HG02870 (cell line): ENCODE measurements at regions not wholly inside any gene's neighbourhood (a gene's known extent, or its start where the extent isn't known, plus 50 kb on each side); places are given as distances from the start of the nearest gene placed in this dataset.

Experiments
- ATAC-seq: cut with Tn5 transposase; IDR thresholded peaks from one replicate; pipeline ENCODE4 v1.9.1; 2021; ENCODE audit warnings: mild to moderate bottlenecking, moderate library complexity; ENCODE audit not compliant: unreplicated experiment

GRCh38 chr2:66875941-66876462 lies 441.1 kb downstream of the MEIS1 start:
- ATAC-seq = no peak

GRCh38 chr2:66885775-66886383 lies 451.0 kb downstream of the MEIS1 start:
- no peak for ATAC-seq

DNA sequence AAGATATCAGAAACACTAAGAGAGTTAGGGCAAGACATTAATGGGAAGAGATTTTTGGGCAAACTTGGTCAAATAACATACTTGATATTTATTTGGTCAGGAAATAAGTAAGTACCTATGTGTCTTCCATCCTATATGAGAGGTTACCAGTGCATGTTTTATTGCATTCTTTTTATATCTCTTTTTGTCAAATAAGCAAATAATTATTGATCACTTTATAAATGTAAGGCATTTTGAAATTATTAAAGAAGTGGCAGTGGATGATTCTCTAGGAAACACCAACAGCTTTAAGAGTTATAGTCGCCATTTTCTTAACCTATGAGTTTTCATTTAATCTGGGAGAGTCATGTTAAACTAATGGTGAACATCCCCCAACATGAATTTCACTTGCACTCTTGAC lies 453.3 kb downstream of the MEIS1 start:
- ATAC-seq = no peak

GRCh38 chr2:66888791-66889631 lies 454.1 kb downstream of the MEIS1 start:
- no peak for ATAC-seq

GRCh38 chr2:66889632-66889882 lies 454.6 kb downstream of the MEIS1 start:
- no peak for ATAC-seq

GRCh38 chr2:66890166-66890742 lies 455.3 kb downstream of the MEIS1 start:
- ATAC-seq = no peak

DNA sequence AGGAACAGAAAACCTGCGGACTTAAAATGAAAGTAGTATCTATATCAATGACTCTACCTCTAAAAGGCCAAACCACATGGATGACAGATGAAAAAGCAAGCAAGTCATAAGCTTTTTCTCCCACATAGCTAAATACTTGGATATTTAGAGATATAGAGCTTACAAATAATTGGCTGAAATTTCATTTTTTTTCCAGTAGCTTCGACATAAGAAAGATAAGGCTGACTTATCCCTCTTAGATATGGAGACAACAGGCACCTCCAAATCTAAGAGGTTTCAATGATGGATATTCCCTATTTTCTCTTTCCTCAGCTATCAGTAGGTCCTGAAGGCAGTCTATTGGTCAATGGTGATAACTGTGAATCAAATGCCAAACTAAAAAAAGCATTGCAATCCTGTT lies 460.3 kb downstream of the MEIS1 start:
- ATAC-seq = no peak

DNA sequence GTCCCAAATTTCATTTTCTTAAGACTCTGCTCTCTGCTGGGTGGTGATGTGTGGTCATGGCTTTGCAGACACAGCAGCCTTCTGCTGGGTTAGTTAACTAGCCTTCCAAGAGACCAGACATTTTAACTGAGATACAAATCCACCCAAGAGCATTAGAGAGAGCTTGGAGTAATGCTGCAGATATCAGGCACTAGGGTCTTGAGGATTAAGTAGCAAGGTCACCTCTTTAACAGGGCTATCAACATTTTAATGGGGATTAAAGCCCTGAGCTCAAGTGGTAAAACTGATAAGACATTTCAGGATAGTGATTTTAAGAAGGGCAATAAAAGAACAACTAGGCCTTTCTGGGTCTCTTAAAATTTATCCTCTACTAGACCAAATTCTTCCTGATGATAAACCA lies 461.2 kb downstream of the MEIS1 start:
- ATAC-seq = no peak

DNA sequence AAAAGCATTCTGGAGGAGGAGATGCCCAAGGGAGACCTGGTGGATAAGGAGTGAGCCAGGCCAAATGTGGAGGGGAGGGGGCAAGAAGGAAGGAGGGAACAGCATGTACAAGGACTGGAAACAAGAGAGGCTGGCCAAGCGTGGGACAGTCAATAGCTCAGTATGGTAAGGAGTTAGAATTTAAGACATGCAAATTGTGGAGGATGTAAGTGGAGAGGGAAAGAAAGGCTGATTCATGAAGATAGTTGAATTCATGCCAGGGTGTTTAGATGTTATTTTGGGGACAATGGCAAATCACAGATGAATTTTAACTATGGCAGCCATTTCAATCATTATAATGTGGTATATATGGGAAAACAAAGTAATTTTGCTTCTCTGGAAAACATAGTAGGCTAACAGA lies 462.3 kb downstream of the MEIS1 start:
- no peak for ATAC-seq

DNA sequence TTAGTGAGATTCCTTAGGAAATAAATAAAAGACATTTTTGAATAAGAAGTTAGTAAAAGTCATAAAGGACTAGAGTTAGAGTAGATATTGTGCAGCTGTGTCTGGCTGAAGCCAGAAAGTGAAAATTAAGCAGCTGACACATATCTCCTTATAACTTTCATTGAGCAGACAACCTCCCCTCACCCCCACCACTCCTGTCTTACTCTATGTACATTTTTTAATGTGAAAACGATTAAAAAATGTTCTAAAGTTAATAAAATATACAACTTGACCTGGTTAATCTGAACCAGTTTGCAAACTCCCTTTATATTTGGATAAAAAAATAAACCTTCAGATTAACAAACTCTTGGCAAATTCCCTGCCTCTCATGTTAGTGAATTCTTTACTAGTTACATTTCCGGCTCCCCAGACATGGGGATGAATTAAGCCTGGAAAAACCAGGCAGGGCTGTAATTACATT lies 462.8 kb downstream of the MEIS1 start:
- no peak for ATAC-seq

GRCh38 chr2:66899109-66899508 lies 464.2 kb downstream of the MEIS1 start:
- no peak for ATAC-seq

- ATAC-seq = no peak
Measured at GRCh38 chr2:66899648-66900047, 464.7 kb downstream of the MEIS1 start.

DNA sequence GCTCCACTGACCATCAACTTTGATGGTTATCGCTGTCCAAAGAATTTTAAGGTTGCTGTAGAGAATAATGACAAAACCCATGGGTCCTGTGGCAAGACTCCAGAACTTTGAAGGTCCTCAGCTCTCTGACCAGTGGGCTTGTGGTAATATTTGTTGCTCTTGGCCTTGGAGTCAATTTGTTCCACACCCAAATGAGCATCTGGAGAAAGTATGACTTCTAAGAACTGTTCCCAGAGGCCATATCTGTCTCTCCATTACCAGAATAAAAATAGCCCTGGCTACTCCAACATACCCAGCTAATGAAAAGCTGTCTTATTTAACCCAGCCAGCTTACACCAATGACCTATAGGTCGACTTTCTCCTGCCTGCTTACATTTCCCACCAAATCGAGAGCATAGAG lies 466.4 kb downstream of the MEIS1 start:
- ATAC-seq = no peak

- ATAC-seq = no peak
Measured at GRCh38 chr2:66903183-66903582, 468.3 kb downstream of the MEIS1 start.

- no peak for ATAC-seq
Measured at GRCh38 chr2:66903745-66904465, 469.0 kb downstream of the MEIS1 start.

DNA sequence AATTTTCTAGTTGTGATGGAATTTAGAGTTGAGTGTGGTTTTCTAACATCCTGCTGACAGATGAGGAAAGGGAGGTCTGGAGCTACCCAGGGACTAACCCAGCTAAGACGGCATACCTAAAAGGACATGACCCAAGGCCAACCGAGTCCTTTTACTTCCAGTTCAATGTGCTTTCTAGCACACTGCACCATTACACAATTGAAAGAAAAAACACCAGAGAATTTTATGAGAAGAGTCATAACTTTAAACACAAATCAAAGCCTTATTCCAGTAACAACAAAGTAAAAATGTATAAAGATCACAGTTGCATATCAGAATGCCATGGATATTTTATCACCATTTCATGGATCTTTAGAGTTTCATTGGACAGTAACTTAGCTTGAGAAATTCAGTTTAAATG lies 480.3 kb downstream of the MEIS1 start:
- ATAC-seq = no peak

- no peak for ATAC-seq
Measured at GRCh38 chr2:66919286-66919685, 477.8 kb upstream of the ETAA1 start.

- ATAC-seq = no peak
Measured at GRCh38 chr2:66920415-66920814, 476.7 kb upstream of the ETAA1 start.

GRCh38 chr2:66925128-66925527 lies 472.0 kb upstream of the ETAA1 start:
- ATAC-seq = no peak

DNA sequence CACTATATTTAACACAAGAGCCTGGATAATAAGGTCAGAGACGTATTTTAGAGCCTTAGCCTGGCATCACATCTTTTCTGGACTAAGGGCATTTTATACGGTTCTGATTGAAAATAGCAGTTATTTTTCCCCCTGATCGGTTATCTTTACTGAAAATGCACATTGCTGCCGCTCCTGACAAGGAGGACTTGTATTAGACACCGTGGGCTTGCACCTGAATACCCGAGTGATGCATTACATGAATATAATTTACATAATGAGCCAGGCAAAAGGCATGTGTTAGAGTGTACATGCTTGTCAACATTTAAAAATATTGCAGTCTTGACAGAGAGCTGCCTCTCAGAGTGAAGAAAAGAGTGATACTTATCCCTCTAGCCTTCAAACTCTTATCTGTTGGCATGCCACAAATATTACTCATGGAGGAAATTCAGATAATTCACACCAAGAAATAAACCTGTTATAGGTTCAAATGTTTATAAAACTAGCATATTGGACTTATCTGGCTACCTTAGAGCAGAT lies 470.5 kb upstream of the ETAA1 start:
- ATAC-seq = no peak

GRCh38 chr2:66929632-66930338 lies 467.3 kb upstream of the ETAA1 start:
- no peak for ATAC-seq
